OCI-LY7 (cell line): ENCODE measurements at regions not wholly inside any gene's neighbourhood (a gene's known extent, or its start where the extent isn't known, plus 50 kb on each side); places are given as distances from the start of the nearest gene placed in this dataset.

Experiments
- EZH2phosphoT487 ChIP-seq: fragments of 200-600 bp; sonication (generic); IDR thresholded peaks from 2 replicates; pipeline ENCODE4 v1.6.1; 2018; ENCODE audit warnings: low read depth, borderline replicate concordance, mild to moderate bottlenecking, mixed run types, antibody characterized with exemption, low read length, moderate library complexity, mixed read lengths
- TF ChIP-seq, protein P1 (sequence below): fragments of 200-600 bp; sonication (generic); conservative IDR thresholded peaks from 2 replicates; pipeline ENCODE4 v1.5.1; 2014; ENCODE audit warnings: mild to moderate bottlenecking, antibody characterized with exemption, low read length, moderate library complexity, mixed read lengths

DNA sequence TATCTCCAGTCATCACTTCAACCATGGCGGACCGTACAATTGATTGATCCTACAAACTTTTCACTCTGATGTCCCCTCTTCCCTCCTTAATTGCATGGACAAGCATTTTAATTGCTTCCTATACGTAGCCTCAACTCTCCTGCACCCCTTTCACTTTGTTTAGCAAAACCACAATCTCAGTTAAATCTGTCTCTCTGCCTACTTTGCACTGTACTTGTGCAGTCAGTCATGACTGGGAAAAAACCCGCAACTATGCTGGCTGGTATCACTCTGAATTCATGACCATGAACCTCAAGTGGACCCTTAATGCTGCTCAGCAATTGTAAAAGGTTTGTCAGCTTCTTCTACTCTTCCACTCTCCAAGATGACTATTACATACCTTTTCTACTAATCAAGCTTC lies 51.7 kb upstream of the AFF2 start:
- TF ChIP-seq, protein P1, sequence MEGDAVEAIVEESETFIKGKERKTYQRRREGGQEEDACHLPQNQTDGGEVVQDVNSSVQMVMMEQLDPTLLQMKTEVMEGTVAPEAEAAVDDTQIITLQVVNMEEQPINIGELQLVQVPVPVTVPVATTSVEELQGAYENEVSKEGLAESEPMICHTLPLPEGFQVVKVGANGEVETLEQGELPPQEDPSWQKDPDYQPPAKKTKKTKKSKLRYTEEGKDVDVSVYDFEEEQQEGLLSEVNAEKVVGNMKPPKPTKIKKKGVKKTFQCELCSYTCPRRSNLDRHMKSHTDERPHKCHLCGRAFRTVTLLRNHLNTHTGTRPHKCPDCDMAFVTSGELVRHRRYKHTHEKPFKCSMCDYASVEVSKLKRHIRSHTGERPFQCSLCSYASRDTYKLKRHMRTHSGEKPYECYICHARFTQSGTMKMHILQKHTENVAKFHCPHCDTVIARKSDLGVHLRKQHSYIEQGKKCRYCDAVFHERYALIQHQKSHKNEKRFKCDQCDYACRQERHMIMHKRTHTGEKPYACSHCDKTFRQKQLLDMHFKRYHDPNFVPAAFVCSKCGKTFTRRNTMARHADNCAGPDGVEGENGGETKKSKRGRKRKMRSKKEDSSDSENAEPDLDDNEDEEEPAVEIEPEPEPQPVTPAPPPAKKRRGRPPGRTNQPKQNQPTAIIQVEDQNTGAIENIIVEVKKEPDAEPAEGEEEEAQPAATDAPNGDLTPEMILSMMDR, result no peak
- no peak for TF ChIP-seq EZH2phosphoT487
